ENCODE measurements at regions not wholly inside any gene's neighbourhood (a gene's known extent, or its start where the extent isn't known, plus 50 kb on each side); places are given as distances from the start of the nearest gene placed in this dataset.

GRCh38 chr10:9828110-9828509 is 1189.6 kb upstream of the CELF2 start:
- no peak for DNase-seq (ENCODE audit: low read depth)
- TF ChIP-seq, protein P1, sequence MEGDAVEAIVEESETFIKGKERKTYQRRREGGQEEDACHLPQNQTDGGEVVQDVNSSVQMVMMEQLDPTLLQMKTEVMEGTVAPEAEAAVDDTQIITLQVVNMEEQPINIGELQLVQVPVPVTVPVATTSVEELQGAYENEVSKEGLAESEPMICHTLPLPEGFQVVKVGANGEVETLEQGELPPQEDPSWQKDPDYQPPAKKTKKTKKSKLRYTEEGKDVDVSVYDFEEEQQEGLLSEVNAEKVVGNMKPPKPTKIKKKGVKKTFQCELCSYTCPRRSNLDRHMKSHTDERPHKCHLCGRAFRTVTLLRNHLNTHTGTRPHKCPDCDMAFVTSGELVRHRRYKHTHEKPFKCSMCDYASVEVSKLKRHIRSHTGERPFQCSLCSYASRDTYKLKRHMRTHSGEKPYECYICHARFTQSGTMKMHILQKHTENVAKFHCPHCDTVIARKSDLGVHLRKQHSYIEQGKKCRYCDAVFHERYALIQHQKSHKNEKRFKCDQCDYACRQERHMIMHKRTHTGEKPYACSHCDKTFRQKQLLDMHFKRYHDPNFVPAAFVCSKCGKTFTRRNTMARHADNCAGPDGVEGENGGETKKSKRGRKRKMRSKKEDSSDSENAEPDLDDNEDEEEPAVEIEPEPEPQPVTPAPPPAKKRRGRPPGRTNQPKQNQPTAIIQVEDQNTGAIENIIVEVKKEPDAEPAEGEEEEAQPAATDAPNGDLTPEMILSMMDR (conservative IDR thresholded peaks at IDR 0.05; ENCODE audit: low read length): no peak
- H3K4me3 ChIP-seq (ENCODE audit: low read length): no peak overlapping the region

DNA sequence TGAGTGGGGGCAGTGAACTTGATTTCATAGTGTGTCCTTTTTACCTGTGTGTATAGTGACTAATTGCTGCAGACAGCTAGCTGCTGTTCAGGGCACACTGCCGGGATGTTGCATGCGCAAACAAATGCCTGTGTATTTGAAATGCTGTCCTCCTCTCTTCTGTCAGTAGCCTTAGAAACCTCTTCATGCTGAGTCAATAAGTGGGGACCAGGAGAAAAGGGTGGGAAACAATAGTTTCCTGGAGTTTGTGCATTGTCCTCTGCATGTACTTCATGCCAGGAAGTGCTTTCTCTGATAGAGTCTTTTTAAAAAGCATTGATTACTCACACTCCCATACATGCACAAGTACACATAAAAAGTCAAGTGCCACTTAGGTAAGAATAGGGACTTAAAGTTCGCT is 1183.7 kb upstream of the CELF2 start:
- TF ChIP-seq, protein P1 (conservative IDR thresholded peaks at IDR 0.05; ENCODE audit: low read length): no peak
- no peak for DNase-seq (ENCODE audit: low read depth)
- H3K4me3 ChIP-seq (ENCODE audit: low read length): no peak overlapping the region

- no peak overlapping the region for H3K4me3 ChIP-seq (ENCODE audit: low read length)
- TF ChIP-seq, protein P1 (conservative IDR thresholded peaks at IDR 0.05; ENCODE audit: low read length): no peak
Measured at GRCh38 chr10:9834434-9834833, 1183.2 kb upstream of the CELF2 start.

DNA sequence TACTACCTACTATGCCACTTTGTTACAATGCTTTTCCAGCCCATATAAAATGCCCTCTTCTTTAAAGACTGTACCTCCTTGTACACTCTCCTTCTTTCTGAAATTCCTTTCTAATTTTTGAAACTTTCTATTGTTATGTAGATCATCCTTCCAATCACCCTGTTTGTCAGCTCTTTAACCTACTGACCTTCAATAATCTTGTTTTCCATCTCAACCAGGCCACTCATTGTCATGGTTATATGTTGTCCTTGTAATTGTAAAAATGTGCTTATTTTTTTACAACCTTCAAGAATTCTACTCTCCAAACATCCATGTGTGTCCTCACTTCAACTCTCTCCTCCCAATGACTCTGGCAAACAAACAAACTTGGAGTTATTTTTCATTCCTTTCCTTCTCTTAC is 1172.6 kb upstream of the CELF2 start:
- no peak for DNase-seq (ENCODE audit: low read depth)
- H3K4me3 ChIP-seq (ENCODE audit: low read length): no peak overlapping the region
- TF ChIP-seq, protein P1 (conservative IDR thresholded peaks at IDR 0.05; ENCODE audit: low read length): no peak

More at GRCh38 chr10:9834434-9834833, 1183.2 kb upstream of the CELF2 start:
- DNase-seq (ENCODE audit: low read depth): no peak

DNA sequence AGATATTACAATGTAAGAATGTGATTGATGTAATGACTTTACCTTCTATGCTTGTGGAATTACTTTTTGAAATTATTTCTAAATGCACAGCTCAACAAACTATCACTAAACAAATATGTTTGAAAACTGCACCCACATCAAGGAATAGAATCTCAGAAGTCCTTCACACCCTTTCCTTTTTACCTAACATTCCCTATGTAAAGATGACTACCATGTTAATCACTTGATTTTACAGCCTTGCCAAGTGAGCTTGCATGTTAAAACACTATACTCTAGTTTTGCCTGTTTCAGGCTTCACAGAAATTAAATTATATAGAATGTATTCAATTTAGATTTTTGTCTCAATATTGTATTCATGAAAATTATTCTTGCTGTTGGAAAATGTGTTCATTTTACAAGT is 1169.4 kb upstream of the CELF2 start:
- TF ChIP-seq, protein P1 (conservative IDR thresholded peaks at IDR 0.05; ENCODE audit: low read length): no peak
- no peak overlapping the region for H3K4me3 ChIP-seq (ENCODE audit: low read length)
- DNase-seq (ENCODE audit: low read depth): no peak

GRCh38 chr10:9848981-9849380 is 1168.7 kb upstream of the CELF2 start:
- TF ChIP-seq, protein P1 (conservative IDR thresholded peaks at IDR 0.05; ENCODE audit: low read length): no peak
- no peak overlapping the region for H3K4me3 ChIP-seq (ENCODE audit: low read length)
- DNase-seq (ENCODE audit: low read depth): peak; percentile 26

- TF ChIP-seq, protein P1 (conservative IDR thresholded peaks at IDR 0.05; ENCODE audit: low read length): no peak
- H3K4me3 ChIP-seq (ENCODE audit: low read length): no peak overlapping the region
- DNase-seq (ENCODE audit: low read depth): no peak
Measured at GRCh38 chr10:9850415-9850814, 1167.3 kb upstream of the CELF2 start.

Measured in AG10803 (cell line).